Astrocyte (in vitro differentiated cells and primary cell): ENCODE measurements at regions not wholly inside any gene's neighbourhood (a gene's known extent, or its start where the extent isn't known, plus 50 kb on each side); places are given as distances from the start of the nearest gene placed in this dataset.

Source experiments
- DNase-seq: peaks from one replicate; pipeline ENCODE4 v3.0.0-alpha.2; 2010; ENCODE audit warnings: low read depth
- FAIRE-seq: peaks from 2 replicates; lab custom pipeline; 2011; peaks lifted over from hg19 to GRCh38; lab: Jason Lieb, UNC
- H2AFZ ChIP-seq: 2 replicates; pipeline ENCODE4 v1.6.0; 2012; ENCODE audit warnings: low read depth, low read length, inconsistent platforms
- H3K27ac ChIP-seq: 2 replicates; pipeline ENCODE4 v1.5.1; 2011; ENCODE audit warnings: low read depth, low read length, inconsistent platforms
- H3K27me3 ChIP-seq: 2 replicates; pipeline ENCODE4 v1.6.0; 2011; ENCODE audit warnings: low read length, inconsistent platforms; ENCODE audit not compliant: insufficient read depth
- H3K36me3 ChIP-seq: 2 replicates; pipeline ENCODE4 v1.5.1; 2011; ENCODE audit warnings: low read length, inconsistent platforms; ENCODE audit not compliant: insufficient read depth
- H3K4me1 ChIP-seq: 2 replicates; pipeline ENCODE4 v1.5.1; 2011; ENCODE audit warnings: low read length, inconsistent platforms; ENCODE audit not compliant: insufficient read depth
- H3K4me2 ChIP-seq: 2 replicates; pipeline ENCODE4 v1.6.0; 2012; ENCODE audit warnings: low read length, inconsistent platforms
- H3K4me3 ChIP-seq: 2 replicates; pipeline ENCODE4 v1.5.1; 2011; ENCODE audit warnings: low read depth, mild to moderate bottlenecking, low read length, inconsistent platforms; ENCODE audit not compliant: insufficient read depth
- H3K79me2 ChIP-seq: 2 replicates; pipeline ENCODE4 v1.6.0; 2012; ENCODE audit warnings: mild to moderate bottlenecking, low read length, inconsistent platforms; ENCODE audit not compliant: insufficient read depth
- H3K9ac ChIP-seq: 2 replicates; pipeline ENCODE4 v1.6.0; 2012; ENCODE audit warnings: mild to moderate bottlenecking, low read length, inconsistent platforms
- H3K9me3 ChIP-seq: 2 replicates; pipeline ENCODE4 v1.5.1; 2012; ENCODE audit warnings: low read depth, mild to moderate bottlenecking, low read length, inconsistent platforms; ENCODE audit not compliant: insufficient read depth
- H4K20me1 ChIP-seq: 2 replicates; pipeline ENCODE4 v1.6.0; 2012; ENCODE audit warnings: low read length, inconsistent platforms; ENCODE audit not compliant: insufficient read depth
- H3K27ac Mint-ChIP-seq: one replicate; pipeline ENCODE4 v1.8.0; 2021; ENCODE audit warnings: mild to moderate bottlenecking, mixed read lengths; ENCODE audit not compliant: unreplicated experiment
- H3K27me3 Mint-ChIP-seq: one replicate; pipeline ENCODE4 v1.8.0; 2021; ENCODE audit warnings: low read depth, mixed read lengths; ENCODE audit not compliant: unreplicated experiment
- H3K36me3 Mint-ChIP-seq: one replicate; pipeline ENCODE4 v1.8.0; 2021; ENCODE audit warnings: low read depth, mixed read lengths; ENCODE audit not compliant: unreplicated experiment
- H3K4me1 Mint-ChIP-seq: one replicate; pipeline ENCODE4 v1.8.0; 2021; ENCODE audit warnings: low read depth, mixed read lengths; ENCODE audit not compliant: unreplicated experiment
- H3K4me3 Mint-ChIP-seq: one replicate; pipeline ENCODE4 v1.8.0; 2021; ENCODE audit warnings: mild to moderate bottlenecking, moderate library complexity, mixed read lengths; ENCODE audit not compliant: unreplicated experiment
- H3K9me3 Mint-ChIP-seq: one replicate; pipeline ENCODE4 v1.8.0; 2021; ENCODE audit warnings: mild to moderate bottlenecking, mixed read lengths; ENCODE audit not compliant: unreplicated experiment
- EZH2 ChIP-seq: IDR thresholded peaks from 2 replicates; pipeline ENCODE4 v1.6.1; 2012; ENCODE audit warnings: mild to moderate bottlenecking, low read length, inconsistent platforms; ENCODE audit not compliant: insufficient read depth
- TF ChIP-seq, protein P1 (sequence below): IDR thresholded peaks from 2 replicates; pipeline ENCODE4 v1.5.1; 2011; ENCODE audit warnings: low read depth, mild to moderate bottlenecking, inconsistent platforms, low read length, moderate library complexity; ENCODE audit not compliant: insufficient read depth

- H3K9me3 Mint-ChIP-seq: no peaks in the 10 kb centered on the region
- Histone ChIP-seq H4K20me1 (no peaks in the 10 kb centered on the region), H3K4me1 (no peaks in the 10 kb centered on the region), H3K9ac (no peak overlapping the region), H3K4me3 (no peak overlapping the region), H2AFZ (no peak overlapping the region), H3K27ac (no peak overlapping the region), H3K4me2 (no peak overlapping the region), H3K79me2 (no peaks in the 10 kb centered on the region), H3K9me3 (no peaks in the 10 kb centered on the region), H3K27me3 (no peaks in the 10 kb centered on the region), H3K36me3 (no peaks in the 10 kb centered on the region)
- no peak for FAIRE-seq
- no peaks in the 10 kb centered on the region for H3K36me3 Mint-ChIP-seq
- TF ChIP-seq, protein P1, sequence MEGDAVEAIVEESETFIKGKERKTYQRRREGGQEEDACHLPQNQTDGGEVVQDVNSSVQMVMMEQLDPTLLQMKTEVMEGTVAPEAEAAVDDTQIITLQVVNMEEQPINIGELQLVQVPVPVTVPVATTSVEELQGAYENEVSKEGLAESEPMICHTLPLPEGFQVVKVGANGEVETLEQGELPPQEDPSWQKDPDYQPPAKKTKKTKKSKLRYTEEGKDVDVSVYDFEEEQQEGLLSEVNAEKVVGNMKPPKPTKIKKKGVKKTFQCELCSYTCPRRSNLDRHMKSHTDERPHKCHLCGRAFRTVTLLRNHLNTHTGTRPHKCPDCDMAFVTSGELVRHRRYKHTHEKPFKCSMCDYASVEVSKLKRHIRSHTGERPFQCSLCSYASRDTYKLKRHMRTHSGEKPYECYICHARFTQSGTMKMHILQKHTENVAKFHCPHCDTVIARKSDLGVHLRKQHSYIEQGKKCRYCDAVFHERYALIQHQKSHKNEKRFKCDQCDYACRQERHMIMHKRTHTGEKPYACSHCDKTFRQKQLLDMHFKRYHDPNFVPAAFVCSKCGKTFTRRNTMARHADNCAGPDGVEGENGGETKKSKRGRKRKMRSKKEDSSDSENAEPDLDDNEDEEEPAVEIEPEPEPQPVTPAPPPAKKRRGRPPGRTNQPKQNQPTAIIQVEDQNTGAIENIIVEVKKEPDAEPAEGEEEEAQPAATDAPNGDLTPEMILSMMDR: no peak
- TF ChIP-seq EZH2: no peak
- DNase-seq: no peak
- no peak overlapping the region for H3K27ac Mint-ChIP-seq
- peaks cover 4% of the 10 kb centered on the region for H3K27me3 Mint-ChIP-seq
- H3K4me1 Mint-ChIP-seq: no peaks in the 10 kb centered on the region
- no peak overlapping the region for H3K4me3 Mint-ChIP-seq
These were observed 1606.3 kb downstream of the SUCLG1 start for GRCh38 chr2:82852787-82853186.

DNA sequence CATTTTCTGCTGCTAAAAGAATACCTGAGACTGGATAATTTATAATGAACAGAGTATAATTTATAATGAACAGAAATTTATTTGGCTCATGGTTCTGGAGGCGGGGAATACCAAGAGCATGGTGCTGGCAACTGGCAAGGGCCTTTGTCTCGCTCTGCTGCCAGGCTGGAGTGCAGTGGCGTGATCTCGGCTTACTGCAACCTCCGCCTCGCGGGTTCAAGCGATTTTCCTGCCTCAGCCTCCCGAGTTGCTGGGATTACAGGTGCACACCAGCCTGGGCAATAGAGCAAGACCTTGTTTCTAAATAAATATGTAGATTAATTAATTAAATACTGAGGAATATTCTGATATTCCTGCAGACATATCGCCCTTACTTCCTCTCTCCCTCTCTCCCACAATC is 1610.8 kb downstream of the SUCLG1 start:
- no peaks in the 10 kb centered on the region for H3K36me3 ChIP-seq
- DNase-seq: no peak
- H3K4me3 Mint-ChIP-seq: no peak overlapping the region
- no peaks in the 10 kb centered on the region for H4K20me1 ChIP-seq
- H2AFZ ChIP-seq: no peak overlapping the region
- no peak overlapping the region for H3K27ac ChIP-seq
- no peak overlapping the region for H3K4me3 ChIP-seq
- no peaks in the 10 kb centered on the region for H3K27me3 ChIP-seq
- H3K27ac Mint-ChIP-seq: no peak overlapping the region
- H3K9ac ChIP-seq: no peak overlapping the region
- H3K4me1 Mint-ChIP-seq: no peaks in the 10 kb centered on the region
- no peak for FAIRE-seq
- H3K79me2 ChIP-seq: no peaks in the 10 kb centered on the region
- H3K27me3 Mint-ChIP-seq: peaks cover 1% of the 10 kb centered on the region
- H3K4me2 ChIP-seq: no peak overlapping the region
- H3K9me3 Mint-ChIP-seq: no peaks in the 10 kb centered on the region
- no peaks in the 10 kb centered on the region for H3K9me3 ChIP-seq
- TF ChIP-seq, protein P1: no peak
- TF ChIP-seq EZH2: no peak
- H3K36me3 Mint-ChIP-seq: no peaks in the 10 kb centered on the region
- no peaks in the 10 kb centered on the region for H3K4me1 ChIP-seq

- H3K9me3 Mint-ChIP-seq: no peaks in the 10 kb centered on the region
- H3K27me3 Mint-ChIP-seq: no peaks in the 10 kb centered on the region
- no peak overlapping the region for H3K9ac ChIP-seq
- H3K36me3 ChIP-seq: no peaks in the 10 kb centered on the region
- H3K4me3 ChIP-seq: no peak overlapping the region
- H4K20me1 ChIP-seq: no peaks in the 10 kb centered on the region
- H3K27ac Mint-ChIP-seq: peak overlapping the region; percentile 93
- no peaks in the 10 kb centered on the region for H3K9me3 ChIP-seq
- FAIRE-seq: no peak
- no peaks in the 10 kb centered on the region for H3K36me3 Mint-ChIP-seq
- no peaks in the 10 kb centered on the region for H3K79me2 ChIP-seq
- H3K4me3 Mint-ChIP-seq: no peak overlapping the region
- no peaks in the 10 kb centered on the region for H3K27me3 ChIP-seq
- H3K4me1 ChIP-seq: peaks cover 2% of the 10 kb centered on the region
- peak; percentile 8 for DNase-seq
- no peak overlapping the region for H3K4me2 ChIP-seq
- TF ChIP-seq, protein P1: no peak
- no peak for TF ChIP-seq EZH2
- H3K27ac ChIP-seq: no peak overlapping the region
- H3K4me1 Mint-ChIP-seq: peaks cover 16% of the 10 kb centered on the region
- no peak overlapping the region for H2AFZ ChIP-seq
These were observed 1620.0 kb downstream of the SUCLG1 start for GRCh38 chr2:82839036-82839435.
